K562 (cell line): ENCODE measurements at regions not wholly inside any gene's neighbourhood (a gene's known extent, or its start where the extent isn't known, plus 50 kb on each side); places are given as distances from the start of the nearest gene placed in this dataset.

Experiments
- ATAC-seq: fragments of 200-7000 bp; cut with Tn5 transposase; 3 replicates; pipeline ENCODE4 v1.9.1; 2020; ENCODE audit warnings: moderate library complexity
- BruUV-seq: library from RNA; stranded (reverse); fragments of 400-500 nt; replicated peaks from 2 replicates; lab custom pipeline; 2021; lab: Mats Ljungman, UMichigan
- CTCF ChIA-PET: fragments of 300-600 bp; formaldehyde crosslinking; extraction: SDS; loops from one replicate; lab custom pipeline; 2021; ENCODE audit warnings: low intra/inter-chr PET ratio; lab: Yijun Ruan, JAX
- POLR2A ChIA-PET: fragments of 300-600, 350-650 bp; sonication (Branson Sonifier 250); formaldehyde crosslinking; extraction: SDS; loops from one replicate; lab custom pipeline; 2021; ENCODE audit warnings: antibody characterized with exemption, inconsistent platforms; lab: Yijun Ruan, JAX
- DNase-seq, 4 experiments: peaks; one replicate each; pipeline versions ENCODE4 v3.0.0 to v3.0.0-alpha.2; 2011 to 2018; ENCODE audit warnings: low spot score in 3 of 4, mixed read lengths in 3 of 4; ENCODE audit errors: extremely low read depth in 1 of 4
- FAIRE-seq: peaks from 2 replicates; lab custom pipeline; 2011; peaks lifted over from hg19 to GRCh38; lab: Jason Lieb, UNC
- H2AFZ ChIP-seq: 2 replicates; pipeline ENCODE4 v1.6.0; 2011; ENCODE audit warnings: low read depth, low read length, control low read depth, inconsistent platforms
- H3K27ac ChIP-seq: fragments of 200-600 bp; 3 replicates; pipeline ENCODE4 v1.8.0; 2011; ENCODE audit warnings: low read depth, mild to moderate bottlenecking, control low read depth, inconsistent platforms, low read length, moderate library complexity, mixed read lengths; ENCODE audit errors: extremely low read depth
- H3K27me3 ChIP-seq, 2 experiments: fragments of 300-600 bp in 1 of 2; 2 replicates in 1 of 2; 3 replicates in 1 of 2; pipeline versions ENCODE4 v1.6.0 to v1.8.0; 2011; ENCODE audit warnings: inconsistent platforms in 2 of 2, low read length in 2 of 2, mild to moderate bottlenecking in 1 of 2, mixed read lengths in 1 of 2, moderate library complexity in 1 of 2; ENCODE audit not compliant: control insufficient read depth in 2 of 2, insufficient read depth in 2 of 2
- H3K36me3 ChIP-seq: fragments of 300-600 bp; 3 replicates; pipeline ENCODE4 v1.8.0; 2011; ENCODE audit warnings: mild to moderate bottlenecking, low read length, inconsistent platforms; ENCODE audit not compliant: control insufficient read depth, insufficient read depth
- H3K4me1 ChIP-seq, 2 experiments: fragments of 200-600 bp in 1 of 2; replicated peaks in 1 of 2; 2 replicates in 1 of 2; 3 replicates in 1 of 2; pipeline versions ENCODE4 v1.5.1 to v1.8.0; 2011; ENCODE audit warnings: inconsistent platforms in 2 of 2, low read length in 2 of 2, mild to moderate bottlenecking in 1 of 2, mixed read lengths in 1 of 2, moderate library complexity in 1 of 2; ENCODE audit not compliant: control insufficient read depth in 2 of 2, insufficient read depth in 2 of 2
- H3K4me2 ChIP-seq: 2 replicates; pipeline ENCODE4 v1.6.1; 2011; ENCODE audit warnings: low read length, control low read depth, inconsistent platforms, mixed read lengths; ENCODE audit not compliant: insufficient read depth
- H3K4me3 ChIP-seq: fragments of 200-600 bp; sonication (generic), shearing (Covaris generic); 2 replicates; pipeline ENCODE4 v1.5.1; 2016; ENCODE audit warnings: control low read depth, inconsistent platforms
- H3K79me2 ChIP-seq: fragments of 200-600 bp; 3 replicates; pipeline ENCODE4 v1.8.0; 2011; ENCODE audit warnings: low read length, inconsistent platforms; ENCODE audit not compliant: control insufficient read depth, insufficient read depth
- H3K9ac ChIP-seq, 2 experiments: 2 replicates each; pipeline versions ENCODE4 v1.6.0 to v1.6.1; 2011; ENCODE audit warnings: low read depth in 2 of 2, low read length in 2 of 2, control low read depth in 1 of 2, inconsistent platforms in 1 of 2, mild to moderate bottlenecking in 1 of 2, mixed read lengths in 1 of 2; ENCODE audit not compliant: insufficient read depth in 1 of 2
- H3K9me1 ChIP-seq: one replicate; pipeline ENCODE4 v1.6.0; 2011; ENCODE audit warnings: inconsistent platforms, mild to moderate bottlenecking, low read length, moderate library complexity; ENCODE audit not compliant: control insufficient read depth, insufficient read depth
- H3K9me3 ChIP-seq: replicated peaks from 2 replicates; pipeline ENCODE4 v1.5.1; 2011; ENCODE audit warnings: low read depth, low read length, inconsistent platforms; ENCODE audit not compliant: control insufficient read depth, insufficient read depth
- H4K20me1 ChIP-seq: replicated peaks from 2 replicates; pipeline ENCODE4 v1.6.1; 2011; ENCODE audit warnings: low read length, inconsistent platforms, mixed read lengths; ENCODE audit not compliant: control insufficient read depth, insufficient read depth
- CBX5 ChIP-seq: IDR thresholded peaks from 2 replicates; pipeline ENCODE4 v1.6.1; 2014; ENCODE audit warnings: low read depth, borderline replicate concordance
- HDAC1 ChIP-seq, 2 experiments: fragments of 450-650 bp; IDR thresholded peaks; 2 replicates each; pipeline ENCODE4 v1.6.1; 2016 to 2017; ENCODE audit warnings: inconsistent platforms in 1 of 2, mild to moderate bottlenecking in 1 of 2, moderate library complexity in 1 of 2
- NFIC ChIP-seq: fragments of 450-650 bp; IDR thresholded peaks from 2 replicates; pipeline ENCODE4 v1.6.1; 2017; ENCODE audit warnings: mild to moderate bottlenecking, inconsistent platforms
- NFYB ChIP-seq: IDR thresholded peaks from 2 replicates; pipeline ENCODE4 v1.6.1; 2011; ENCODE audit warnings: mild to moderate bottlenecking, moderate library complexity; ENCODE audit not compliant: insufficient read length; ENCODE audit errors: extremely low read depth
- NONO ChIP-seq, 2 experiments: fragments of 200-400 bp in 1 of 2; fragments of 450-650 bp in 1 of 2; formaldehyde crosslinking in 1 of 2; IDR thresholded peaks; 2 replicates each; pipeline ENCODE4 v1.6.1; 2017; ENCODE audit warnings: low read depth in 2 of 2, mild to moderate bottlenecking in 2 of 2, moderate library complexity in 2 of 2, low read length in 1 of 2
- NR1H2 ChIP-seq: sonication (generic); formaldehyde crosslinking; IDR thresholded peaks from 2 replicates; pipeline ENCODE4 v1.4.0; 2020; ENCODE audit warnings: mild to moderate bottlenecking, missing genetic modification reagents
- NR2C2 ChIP-seq, 2 experiments: fragments of 200-800 bp in 1 of 2; sonication (Bioruptor generic) in 1 of 2; sonication (generic) in 1 of 2; formaldehyde crosslinking in 1 of 2; IDR thresholded peaks; 2 replicates each; pipeline versions ENCODE4 v1.6.1 to v1.8.0; 2016 to 2022; ENCODE audit warnings: mild to moderate bottlenecking in 1 of 2, missing compliant biosample characterization in 1 of 2, missing genetic modification characterization in 1 of 2, missing genetic modification reagents in 1 of 2
- PTRF ChIP-seq: fragments of 450-650 bp; IDR thresholded peaks from 2 replicates; pipeline ENCODE4 v1.6.1; 2016; ENCODE audit warnings: mild to moderate bottlenecking, missing genetic modification characterization, missing compliant biosample characterization
- RUNX1 ChIP-seq: sonication (generic); IDR thresholded peaks from 2 replicates; pipeline ENCODE4 v1.6.1; 2016; ENCODE audit warnings: antibody characterized with exemption, low read depth
- TEAD2 ChIP-seq: fragments of 450-650 bp; IDR thresholded peaks from 2 replicates; pipeline ENCODE4 v1.6.1; 2016; ENCODE audit warnings: missing genetic modification characterization, control low read depth, missing compliant biosample characterization
- WHSC1 ChIP-seq: IDR thresholded peaks from one replicate; pipeline ENCODE4 v1.6.1; 2012; ENCODE audit warnings: low read length, control low read depth, inconsistent platforms
- ZMIZ1 ChIP-seq, 2 experiments: fragments of 150-350 bp in 1 of 2; IDR thresholded peaks; 2 replicates each; pipeline ENCODE4 v1.6.1; 2012 to 2016; ENCODE audit warnings: low read depth in 2 of 2, low read length in 2 of 2, mild to moderate bottlenecking in 1 of 2, moderate library complexity in 1 of 2
- ZNF311 ChIP-seq: fragments of 250-450 bp; sonication (Bioruptor Pico); IDR thresholded peaks from 2 replicates; pipeline ENCODE4 v1.4.0; 2020; ENCODE audit warnings: mild to moderate bottlenecking, moderate library complexity
- ZNF444 ChIP-seq: fragments of 250-450 bp; sonication (Bioruptor Pico); IDR thresholded peaks from 2 replicates; pipeline ENCODE4 v1.4.0; 2020; ENCODE audit warnings: mild to moderate bottlenecking, moderate library complexity
- WGBS: fragments of 100-300 bp; shearing (Covaris generic); methylation state at CpG from one replicate; pipeline ENCODE4 v1.1.6; 2016; ENCODE audit warnings: low coverage, mixed read lengths; ENCODE audit not compliant: insufficient coverage; ENCODE audit errors: missing lambda C conversion rate; 5-methylcytosine and 5-hydroxymethylcytosine counted together
- in situ Hi-C: fragments of 300-500 bp; cut with MboI; formaldehyde crosslinking; loops from 4 replicates; pipeline ENCODE4 v1.15.0; 2018; ENCODE audit warnings: inconsistent platforms, mixed read lengths
- intact Hi-C: fragments of 100-400 bp; cut with micrococcal nuclease; formaldehyde crosslinking; loops from 2 replicates; pipeline ENCODE4 v1.14.2; 2022

GRCh38 chr15:75109736-75110130 is 86.3 kb downstream of the PPCDC start:
- intact Hi-C loops (no loop called here), in situ Hi-C loops (no loop called here)

GRCh38 chr15:75112278-75112847 is 89.0 kb downstream of the PPCDC start:
- ATAC-seq (peak; percentile 85), DNase-seq (peak; percentile 65 to 79 (median 72)), FAIRE-seq (peak; percentile 98)
- peak overlapping the region in 1 of 2 experiments; percentile 40; a peak in 2 of 4 replicates for H3K9ac ChIP-seq
- intact Hi-C loops (no loop called here), in situ Hi-C loops (no loop called here)
- POLR2A ChIA-PET, result no interaction called here
- H3K4me2 ChIP-seq, result peak overlapping the region; percentile 38
- H4K20me1 ChIP-seq, result no peaks in the 10 kb centered on the region
- no peak overlapping the region for H3K4me3 ChIP-seq
- peaks cover 19 to 30% of the 10 kb centered on the region in 2 experiments for H3K4me1 ChIP-seq
- H3K36me3 ChIP-seq, result no peaks in the 10 kb centered on the region
- H3K79me2 ChIP-seq, result no peaks in the 10 kb centered on the region
- peak overlapping the region; percentile 81 for H3K27ac ChIP-seq
- BruUV-seq, result no TSS peak
- CTCF ChIA-PET, result no interaction called here
- peak overlapping the region; percentile 60 for H2AFZ ChIP-seq
- WGBS, result 30% methylated on average over 4 of the region's 4 CpGs
- H3K27me3 ChIP-seq, result no peaks in the 10 kb centered on the region
- peaks cover 13% of the 10 kb centered on the region for H3K9me3 ChIP-seq
- no peaks in the 10 kb centered on the region for H3K9me1 ChIP-seq
- no peak for TF ChIP-seq NONO (IDR thresholded peaks at IDR 0.05; ENCODE audit: low read depth in 2 of 2, low read length in 1 of 2)
- TF ChIP-seq NR2C2 (CRISPR knock-in tag; IDR thresholded peaks at IDR 0.05), result no peak
- TF ChIP-seq NR2C2 (tag; IDR thresholded peaks at IDR 0.05), result no peak
- TF ChIP-seq HDAC1 (IDR thresholded peaks at IDR 0.05), result 0 out of 4 replicates have a peak, but pooled peaks of 1 of the 2 experiments have one; percentile 18
- TF ChIP-seq RUNX1, result no peak
- TF ChIP-seq TEAD2, result no peak
- TF ChIP-seq ZMIZ1 (IDR thresholded peaks at IDR 0.05; ENCODE audit: low read depth in 2 of 2, low read length in 2 of 2), result peak in 1 of 2 experiments; percentile 17; a peak in 1 of 4 replicates

More at GRCh38 chr15:75109736-75110130, 86.3 kb downstream of the PPCDC start:
- DNase-seq, result peak in 1 of 4 experiments; percentile 4
- no peaks in the 10 kb centered on the region for H4K20me1 ChIP-seq
- ChIA-PET POLR2A (interaction anchor here (0.7 to 1.8 kb wide), 3 partner anchors 9 to 557 kb away, joined by 4 to 5 read pairs (median 5); no protein-coding TSS in a partner anchor), CTCF (no interaction called here)
- no TSS peak for BruUV-seq
- no peaks in the 10 kb centered on the region for H3K9me1 ChIP-seq
- H3K4me2 ChIP-seq, result no peak overlapping the region
- 54% methylated on average over 7 of the region's 7 CpGs for WGBS
- no peaks in the 10 kb centered on the region for H3K79me2 ChIP-seq
- H3K36me3 ChIP-seq, result no peaks in the 10 kb centered on the region
- H3K4me3 ChIP-seq, result no peak overlapping the region
- H3K27me3 ChIP-seq, result no peaks in the 10 kb centered on the region
- ATAC-seq, result no peak
- no peak for TF ChIP-seq CBX5
- no peak for TF ChIP-seq NFYB
- no peak for TF ChIP-seq WHSC1
- no peak for TF ChIP-seq ZNF444 (CRISPR knock-in tag)
- no peak for TF ChIP-seq NFIC
- TF ChIP-seq NR1H2, result no peak
- TF ChIP-seq ZNF311 (CRISPR knock-in tag), result no peak
- TF ChIP-seq PTRF (tag), result no peak
- TF ChIP-seq, all 486 proteins: peak for 0
- no peak for FAIRE-seq
- H3K27ac ChIP-seq, result no peak overlapping the region
- peaks cover 19 to 25% of the 10 kb centered on the region in 2 experiments for H3K4me1 ChIP-seq
- H2AFZ ChIP-seq, result no peak overlapping the region
- no peak overlapping the region; a peak in 1 of 4 replicates for H3K9ac ChIP-seq
- peaks cover 13% of the 10 kb centered on the region for H3K9me3 ChIP-seq
